ENCODE measurements at regions not wholly inside any gene's neighbourhood (a gene's known extent, or its start where the extent isn't known, plus 50 kb on each side); places are given as distances from the start of the nearest gene placed in this dataset.

DNA sequence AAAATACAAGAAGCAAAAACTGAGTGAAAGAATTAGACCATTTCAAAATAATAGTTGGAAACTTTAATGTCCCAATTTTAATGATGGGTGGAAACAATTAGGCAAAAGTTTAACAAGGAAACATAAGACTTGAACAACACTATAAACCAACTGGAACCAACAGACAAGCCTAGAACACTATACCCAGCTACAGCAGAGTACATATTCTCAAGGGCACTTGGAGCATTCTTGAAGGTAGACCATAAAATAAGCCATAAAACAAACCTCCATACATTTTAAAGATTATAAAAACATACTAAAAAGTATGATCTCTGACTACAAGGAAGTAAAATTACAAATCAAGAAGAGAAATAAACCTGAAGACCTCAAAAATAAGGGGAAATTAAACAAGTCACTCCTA is 616.7 kb downstream of the SUCLG1 start:
- TF ChIP-seq, protein P1, sequence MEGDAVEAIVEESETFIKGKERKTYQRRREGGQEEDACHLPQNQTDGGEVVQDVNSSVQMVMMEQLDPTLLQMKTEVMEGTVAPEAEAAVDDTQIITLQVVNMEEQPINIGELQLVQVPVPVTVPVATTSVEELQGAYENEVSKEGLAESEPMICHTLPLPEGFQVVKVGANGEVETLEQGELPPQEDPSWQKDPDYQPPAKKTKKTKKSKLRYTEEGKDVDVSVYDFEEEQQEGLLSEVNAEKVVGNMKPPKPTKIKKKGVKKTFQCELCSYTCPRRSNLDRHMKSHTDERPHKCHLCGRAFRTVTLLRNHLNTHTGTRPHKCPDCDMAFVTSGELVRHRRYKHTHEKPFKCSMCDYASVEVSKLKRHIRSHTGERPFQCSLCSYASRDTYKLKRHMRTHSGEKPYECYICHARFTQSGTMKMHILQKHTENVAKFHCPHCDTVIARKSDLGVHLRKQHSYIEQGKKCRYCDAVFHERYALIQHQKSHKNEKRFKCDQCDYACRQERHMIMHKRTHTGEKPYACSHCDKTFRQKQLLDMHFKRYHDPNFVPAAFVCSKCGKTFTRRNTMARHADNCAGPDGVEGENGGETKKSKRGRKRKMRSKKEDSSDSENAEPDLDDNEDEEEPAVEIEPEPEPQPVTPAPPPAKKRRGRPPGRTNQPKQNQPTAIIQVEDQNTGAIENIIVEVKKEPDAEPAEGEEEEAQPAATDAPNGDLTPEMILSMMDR (IDR thresholded peaks at IDR 0.05), result no peak
- TF ChIP-seq POLR2A (IDR thresholded peaks at IDR 0.05), result no peak

Measured in body of pancreas (tissue), 4 donors.